Right lung (tissue), 2 donors: ENCODE measurements at regions not wholly inside any gene's neighbourhood (a gene's known extent, or its start where the extent isn't known, plus 50 kb on each side); places are given as distances from the start of the nearest gene placed in this dataset.
A peak's percentile ranks its signal among the peaks of the same experiment; 100 is the strongest.
"Not testable (repeated sequence)": the region's sequence is repeated elsewhere in the genome, so short reads cannot be mapped to it uniquely, and the experiment has no call there.

Experiments
- DNase-seq, 2 donors: peaks; one replicate each; pipeline ENCODE4 v3.0.0-alpha.2; 2013

DNA sequence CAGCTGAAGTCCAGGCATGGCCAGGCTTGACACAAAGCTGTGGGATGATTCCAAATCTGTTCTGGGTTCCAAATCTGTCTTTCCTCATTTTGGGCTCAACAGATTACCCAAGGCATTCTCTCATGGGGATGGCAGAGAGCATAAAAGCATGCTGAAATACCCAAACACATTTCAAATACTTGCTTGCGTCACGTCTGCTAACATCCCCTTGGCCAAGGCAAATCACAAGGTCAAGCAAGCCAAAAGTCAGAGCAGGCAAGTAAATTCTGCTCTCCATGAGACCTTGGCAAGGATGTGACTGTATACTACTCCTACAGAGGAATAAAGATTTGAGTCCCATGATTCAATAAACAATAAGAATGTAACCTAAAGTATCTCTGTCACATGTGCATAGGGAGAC lies 306.7 kb downstream of the EPB41L4A start:
- no peak for DNase-seq

DNA sequence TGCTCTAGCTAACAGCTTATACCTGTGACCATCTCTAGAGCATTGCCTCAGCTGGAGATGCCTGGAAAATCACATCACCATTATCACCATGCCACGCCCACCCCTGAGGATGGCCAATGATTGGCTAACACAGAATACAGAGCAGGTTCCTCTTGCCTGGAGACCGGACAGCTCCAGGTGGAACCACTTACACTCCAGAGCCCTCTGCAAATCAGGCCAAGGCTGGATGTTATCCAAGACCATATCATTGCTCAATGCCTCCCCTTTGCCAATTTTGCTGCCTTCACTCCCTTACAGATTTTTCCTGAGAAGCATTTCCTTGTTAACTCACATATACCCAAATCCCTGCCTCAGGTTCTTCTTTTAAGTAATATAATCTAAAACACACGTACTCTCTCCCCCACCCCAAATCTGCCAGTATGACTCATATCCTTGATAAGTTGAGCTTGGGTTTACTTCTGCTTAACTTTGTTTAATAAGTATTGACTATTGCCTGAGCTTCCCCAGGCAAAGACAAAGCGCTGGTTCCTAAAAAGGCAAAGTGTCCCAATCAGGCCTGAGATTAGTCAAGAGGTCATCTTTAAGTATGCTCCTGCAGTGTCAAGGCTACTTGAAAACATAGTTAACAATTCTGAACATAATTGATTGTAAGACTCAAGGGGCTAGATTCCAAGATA lies 309.6 kb downstream of the EPB41L4A start:
- peak; percentile 80 to 83 for DNase-seq

DNA sequence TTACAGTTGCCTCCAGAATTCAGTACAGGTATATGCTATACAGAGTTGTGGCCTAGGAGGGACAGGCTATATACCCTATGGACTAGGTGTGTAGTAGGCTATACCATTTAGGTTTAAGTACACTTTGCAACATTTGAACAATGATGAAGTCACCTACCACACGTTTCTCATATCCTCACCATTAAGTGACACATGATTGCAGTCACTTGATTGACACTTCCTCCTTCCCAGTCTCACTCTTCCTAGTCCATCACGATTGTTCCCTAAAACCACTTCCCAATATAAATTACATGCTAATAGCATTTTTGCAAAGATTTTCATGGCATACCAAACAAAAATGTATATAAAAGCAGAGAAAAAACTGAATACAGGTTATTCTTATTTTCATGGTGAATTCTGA lies 312.2 kb downstream of the EPB41L4A start:
- DNase-seq = no peak

DNA sequence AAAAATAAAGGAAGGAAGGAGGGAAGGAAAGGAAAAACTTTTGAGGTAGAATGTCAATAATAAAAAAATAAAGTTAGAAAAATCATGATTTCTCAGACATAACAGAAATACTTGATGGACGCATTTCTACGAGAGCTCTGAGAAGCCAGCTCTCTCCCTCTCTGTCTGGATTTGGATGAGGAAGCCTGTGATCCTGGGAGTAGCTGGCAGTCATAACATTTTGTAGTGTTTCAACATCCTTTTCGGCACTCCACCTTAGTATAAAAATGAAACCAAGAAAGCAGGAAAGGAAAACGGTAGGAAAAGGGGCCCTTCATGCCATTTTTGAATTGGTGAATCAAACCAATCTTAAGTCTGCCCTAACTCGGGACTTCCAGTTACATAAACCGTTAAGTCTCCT lies 321.3 kb downstream of the EPB41L4A start:
- DNase-seq = no peak

DNA sequence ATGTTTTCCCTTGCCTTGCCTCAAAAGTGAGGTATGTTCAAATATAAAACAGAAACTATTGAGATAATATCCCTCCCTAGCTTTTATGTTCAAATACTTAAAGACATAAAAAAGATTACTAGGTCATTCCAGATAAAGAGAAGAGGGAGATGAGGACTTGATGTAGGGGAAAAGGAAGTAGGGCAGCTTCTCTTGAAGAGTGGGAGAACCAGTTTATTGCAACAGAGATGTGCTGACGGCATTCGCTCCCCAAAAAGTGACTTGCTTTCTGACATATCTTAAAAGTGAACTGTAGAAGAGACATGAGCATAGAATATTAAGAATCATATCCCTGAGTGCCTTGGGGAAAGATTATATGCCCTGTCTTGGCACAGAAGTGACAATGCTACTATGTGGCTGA lies 330.2 kb upstream of the NREP start:
- no peak for DNase-seq

DNA sequence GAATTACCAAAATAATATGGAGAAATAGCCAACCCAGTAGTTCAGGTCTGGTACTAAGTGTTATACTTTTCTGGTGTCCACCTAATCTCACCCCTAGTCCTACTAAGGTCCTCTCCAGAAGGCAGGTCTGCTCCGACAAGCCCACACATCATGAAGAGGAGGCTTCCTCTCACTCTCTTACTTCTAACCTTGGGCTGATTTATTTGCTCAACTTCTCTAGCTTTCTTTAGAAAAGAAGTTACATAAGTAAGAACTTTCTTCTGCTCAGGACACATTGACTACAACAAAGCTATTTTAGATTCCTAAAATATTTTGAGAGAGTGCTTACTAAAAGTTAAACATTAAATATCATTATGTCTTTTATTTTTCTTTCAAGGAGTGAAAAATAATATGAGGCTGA lies 329.7 kb upstream of the NREP start:
- DNase-seq = no peak

DNA sequence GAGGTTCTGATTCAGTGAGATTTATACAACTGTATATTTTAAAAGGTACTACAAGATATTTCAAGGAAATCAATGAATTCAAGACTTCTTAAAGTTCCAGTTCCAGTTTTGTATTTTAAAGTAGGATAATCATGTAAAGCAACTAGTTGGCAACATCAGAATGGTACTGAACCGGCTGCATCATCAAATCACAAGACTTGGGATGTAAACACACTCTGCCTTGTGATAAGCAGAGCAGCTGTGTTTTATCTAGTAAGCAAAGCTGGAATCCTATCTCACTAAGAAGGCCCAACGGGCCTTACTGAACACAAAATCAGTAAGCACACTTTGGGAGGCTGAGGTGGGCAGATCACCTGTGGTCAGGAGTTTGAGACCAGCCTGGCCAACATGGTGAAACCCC lies 327.2 kb upstream of the NREP start:
- DNase-seq = peak; percentile 34 to 52

DNA sequence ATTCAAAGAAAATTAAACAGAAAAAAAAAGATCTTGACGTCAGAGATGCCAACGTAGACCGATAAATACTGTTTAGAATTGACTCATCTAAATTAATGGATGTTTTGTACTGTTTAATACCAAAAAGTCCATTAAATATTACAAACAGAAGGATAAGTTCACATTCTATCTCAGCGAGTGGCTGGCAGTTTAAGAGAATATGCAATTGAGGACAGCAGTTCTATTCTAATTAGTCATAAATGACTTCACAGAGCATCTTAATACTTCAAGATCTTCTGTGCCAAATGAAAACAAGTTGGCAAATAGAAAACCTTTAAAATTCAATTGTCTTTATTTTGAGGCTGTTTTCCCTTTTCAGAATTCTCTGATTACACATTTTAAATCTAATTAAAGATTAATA lies 326.6 kb upstream of the NREP start:
- no peak for DNase-seq

DNA sequence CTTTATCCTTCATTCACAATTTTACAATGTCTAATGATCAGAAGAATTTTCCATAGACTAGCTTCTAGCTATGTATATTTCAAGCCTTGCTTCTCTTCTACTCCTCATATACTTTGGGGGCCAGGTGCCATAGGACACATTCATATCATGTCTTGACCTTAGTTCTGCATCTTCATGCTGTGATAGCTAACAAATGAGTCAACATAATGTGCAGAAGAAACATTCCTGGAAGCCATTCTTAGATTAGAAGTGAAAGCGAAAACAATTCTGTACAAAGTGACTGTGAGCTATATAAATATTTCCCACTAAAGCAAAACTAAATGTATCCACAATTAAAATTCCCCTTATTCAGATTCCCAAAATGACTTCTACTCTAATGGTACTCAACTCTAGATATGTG lies 320.2 kb upstream of the NREP start:
- no peak for DNase-seq

DNA sequence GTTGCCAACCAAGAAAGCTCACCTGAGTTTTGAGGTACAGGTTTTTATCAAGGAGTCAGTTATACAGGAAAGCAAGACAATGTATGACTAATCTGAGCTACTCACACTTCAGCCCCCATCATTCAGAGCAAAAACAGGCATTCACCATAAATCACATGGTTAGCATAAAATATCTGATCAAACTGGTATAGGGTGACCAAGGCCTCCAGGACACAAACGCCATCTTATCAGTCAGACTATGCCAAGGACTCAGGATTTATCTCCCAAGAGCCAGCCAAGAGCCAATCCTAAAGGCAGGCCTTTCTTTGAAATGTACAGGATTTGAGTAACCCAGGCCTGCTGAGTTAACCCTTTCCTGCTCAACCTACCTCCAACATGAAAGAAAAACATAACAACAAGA lies 313.0 kb upstream of the NREP start:
- no peak for DNase-seq

DNA sequence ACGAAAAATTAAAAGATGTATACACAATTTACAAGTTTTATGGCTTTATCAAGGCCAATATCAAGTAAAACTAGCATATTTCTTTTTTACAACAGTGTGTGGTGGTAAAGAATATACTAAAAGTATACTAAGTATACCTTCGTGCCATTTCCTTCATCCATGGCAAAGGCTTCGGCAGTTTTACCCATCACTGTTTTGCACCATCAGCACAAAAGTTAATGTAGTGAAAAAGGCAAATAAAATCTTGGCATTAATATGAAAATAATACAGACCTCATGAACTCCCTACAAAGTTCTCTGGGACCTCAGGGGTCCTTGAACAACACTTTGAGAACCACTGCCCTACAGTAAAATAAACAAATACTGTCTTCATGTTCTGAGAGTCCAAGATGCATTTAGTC lies 312.3 kb upstream of the NREP start:
- no peak for DNase-seq

DNA sequence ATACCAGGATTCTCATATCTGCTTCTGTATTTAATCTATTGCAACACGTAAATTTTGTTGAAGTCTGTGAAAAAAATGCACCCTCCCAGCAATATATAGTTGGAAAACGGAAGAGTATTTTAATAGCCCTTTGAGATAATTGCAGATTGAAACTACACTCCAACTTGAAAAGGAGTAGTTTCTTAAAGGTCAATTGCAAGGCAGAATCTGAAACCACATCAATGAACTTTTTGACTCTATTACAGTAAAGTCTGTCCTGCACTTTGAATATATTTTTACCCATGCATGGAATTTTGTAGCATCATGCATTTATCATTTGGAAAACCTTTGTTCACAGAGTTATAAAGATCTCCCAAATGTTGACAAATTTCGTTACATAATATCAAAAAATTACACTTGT lies 311.6 kb upstream of the NREP start:
- DNase-seq = no peak

DNA sequence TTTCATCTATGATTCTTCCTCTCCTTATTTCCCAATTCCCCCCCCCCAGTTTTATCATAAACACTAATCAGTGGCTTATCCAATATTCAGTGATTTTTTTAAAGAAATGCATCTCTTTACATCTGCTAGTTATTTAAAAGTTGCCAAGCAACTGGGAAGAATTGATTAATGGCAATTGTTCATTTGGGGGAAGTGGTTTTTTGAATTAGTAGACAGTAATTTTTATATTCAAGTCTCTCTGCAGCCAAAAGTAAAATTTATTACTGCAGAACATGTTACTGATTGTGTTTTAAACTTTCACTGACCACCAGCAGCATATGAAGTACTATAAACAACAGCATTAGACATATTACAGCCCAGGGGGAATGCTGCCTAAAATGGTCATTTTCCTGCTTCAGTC lies 308.8 kb upstream of the NREP start:
- no peak for DNase-seq

DNA sequence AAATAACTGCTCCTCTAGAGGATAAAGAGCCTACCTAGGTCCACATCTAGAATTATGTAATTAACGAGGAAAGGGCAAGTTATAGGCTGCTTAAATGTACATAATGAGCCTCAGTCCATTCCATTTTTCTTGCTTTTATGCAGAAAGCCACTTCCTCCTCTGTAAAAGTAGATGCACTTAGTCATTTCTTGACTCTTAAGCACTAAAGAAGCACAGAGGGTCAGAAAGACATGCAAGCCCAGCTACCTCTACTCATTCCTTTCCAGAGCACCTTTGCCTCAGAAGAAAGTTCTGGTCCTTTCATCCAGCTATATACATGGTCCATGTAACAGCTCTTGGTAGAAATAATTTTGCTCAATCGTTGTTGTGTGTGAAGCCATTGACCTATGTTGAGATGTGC lies 308.0 kb upstream of the NREP start:
- no peak for DNase-seq

DNA sequence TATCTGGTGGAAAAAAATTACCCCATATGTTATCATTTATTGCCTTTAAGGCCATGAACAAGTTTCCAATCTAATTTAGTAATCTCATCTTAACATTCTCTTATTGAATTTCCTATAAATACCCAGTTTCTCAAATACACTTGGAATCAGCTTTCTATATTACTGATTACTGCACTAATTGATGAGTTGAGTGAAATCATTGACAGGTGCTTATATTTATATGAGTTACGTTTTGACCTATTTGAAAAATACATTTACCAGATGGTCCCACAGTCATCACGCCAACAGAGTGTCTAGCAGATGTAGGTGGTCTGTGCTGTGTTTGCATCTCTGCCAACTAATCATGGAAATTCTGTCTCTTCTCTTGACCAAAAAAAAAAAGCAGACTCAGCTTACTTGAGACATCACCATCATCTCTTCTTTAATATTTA lies 307.3 kb upstream of the NREP start:
- DNase-seq = no peak

DNA sequence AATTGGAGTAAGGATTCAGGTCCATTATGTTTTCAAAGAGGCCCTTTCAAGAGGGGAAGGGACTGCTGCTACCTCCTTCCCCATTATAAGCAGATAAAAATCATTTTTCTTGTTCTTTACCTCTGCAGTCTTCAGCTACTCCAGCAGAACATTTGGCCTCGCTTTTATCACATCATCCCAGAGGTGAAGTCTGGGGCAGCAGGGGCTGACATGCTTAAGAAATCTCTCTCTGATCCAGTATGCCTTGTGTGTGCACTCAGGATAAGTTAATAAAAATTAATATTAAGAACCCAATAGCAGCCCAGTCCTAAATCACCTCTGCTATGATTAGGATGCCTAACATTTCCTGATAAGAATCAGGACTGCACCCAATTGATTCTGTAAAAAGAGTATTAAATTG lies 306.9 kb upstream of the NREP start:
- DNase-seq = no peak

DNA sequence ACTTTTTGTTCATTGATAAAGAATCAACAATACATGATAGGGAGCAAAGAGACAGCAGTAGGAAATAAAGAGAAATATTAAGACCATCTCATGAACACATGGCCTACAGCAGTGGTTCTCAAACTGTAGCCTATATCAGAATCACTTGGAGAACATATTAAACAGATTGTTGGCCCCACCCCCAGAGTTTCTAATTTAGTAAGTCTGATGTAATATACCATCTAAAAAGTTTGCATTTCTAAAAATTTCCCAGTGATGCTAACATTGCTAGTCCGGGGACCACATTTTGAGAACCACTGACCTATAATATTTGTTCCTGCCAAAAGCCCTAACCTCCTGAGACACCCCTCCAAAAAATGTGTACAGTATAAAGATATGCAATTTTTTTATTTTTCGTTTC lies 306.2 kb upstream of the NREP start:
- DNase-seq = no peak

DNA sequence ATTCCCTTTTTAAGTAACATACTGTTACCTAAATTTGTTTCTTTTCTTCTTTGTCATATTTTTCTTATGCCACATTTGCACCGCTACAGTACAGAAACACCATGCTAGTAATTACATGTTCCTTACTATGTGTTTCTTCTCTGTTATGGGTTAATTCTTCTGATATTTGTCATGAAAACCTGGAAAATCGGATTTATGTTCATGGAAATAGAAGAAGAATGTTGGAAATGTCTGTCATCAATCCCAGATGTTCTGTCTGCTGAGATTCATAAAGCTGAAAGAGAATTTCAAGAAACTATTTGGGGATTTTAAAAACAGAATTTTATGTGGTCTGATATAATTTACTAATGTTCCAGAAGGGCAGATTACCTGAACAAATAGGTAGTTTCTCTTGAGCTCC lies 305.2 kb upstream of the NREP start:
- DNase-seq = no peak

DNA sequence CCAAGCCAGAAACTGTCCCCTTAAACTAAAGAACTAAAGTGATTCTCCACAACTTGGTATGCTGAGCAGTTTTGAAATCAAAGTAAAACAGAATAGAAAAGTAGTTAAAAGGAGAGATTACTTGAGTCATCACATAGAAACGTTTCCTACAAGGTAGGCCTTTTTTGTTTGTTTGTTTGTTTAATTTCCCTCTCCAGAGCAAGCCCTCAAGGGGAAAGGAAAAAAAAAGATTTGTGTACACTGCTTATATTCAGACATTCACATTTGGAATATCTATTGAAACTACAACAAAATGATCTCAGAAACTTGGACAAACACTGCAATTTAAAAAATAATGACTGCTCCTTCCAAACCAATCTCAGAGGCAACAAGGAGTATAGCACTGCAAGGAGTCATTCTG lies 304.7 kb upstream of the NREP start:
- DNase-seq = no peak

DNA sequence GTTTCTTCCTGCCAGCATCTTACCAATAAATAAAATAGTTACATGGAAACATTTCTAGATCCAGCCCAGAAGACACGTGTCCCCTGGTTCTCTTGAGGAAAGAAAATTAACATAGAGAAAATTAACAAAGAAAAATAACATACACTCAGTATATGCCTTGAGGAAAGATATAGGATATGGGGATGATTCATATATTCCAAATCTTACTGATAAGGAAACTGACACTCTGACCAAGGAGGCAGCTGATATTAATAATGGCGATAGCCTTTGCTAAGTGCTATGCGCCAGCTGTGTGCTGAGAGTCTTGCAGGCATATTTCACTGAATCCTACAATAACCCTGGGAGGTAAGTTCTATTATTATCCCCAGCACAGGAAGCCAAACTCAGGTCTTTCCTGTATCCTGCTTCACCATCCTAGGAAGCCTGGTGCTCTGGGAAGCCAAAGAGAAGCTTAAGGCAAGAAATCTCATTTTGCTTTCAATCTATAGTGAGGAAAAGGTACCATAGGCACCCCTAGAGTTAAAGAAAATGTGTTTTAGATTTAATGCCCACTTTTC lies 302.7 kb upstream of the NREP start:
- no peak for DNase-seq

DNA sequence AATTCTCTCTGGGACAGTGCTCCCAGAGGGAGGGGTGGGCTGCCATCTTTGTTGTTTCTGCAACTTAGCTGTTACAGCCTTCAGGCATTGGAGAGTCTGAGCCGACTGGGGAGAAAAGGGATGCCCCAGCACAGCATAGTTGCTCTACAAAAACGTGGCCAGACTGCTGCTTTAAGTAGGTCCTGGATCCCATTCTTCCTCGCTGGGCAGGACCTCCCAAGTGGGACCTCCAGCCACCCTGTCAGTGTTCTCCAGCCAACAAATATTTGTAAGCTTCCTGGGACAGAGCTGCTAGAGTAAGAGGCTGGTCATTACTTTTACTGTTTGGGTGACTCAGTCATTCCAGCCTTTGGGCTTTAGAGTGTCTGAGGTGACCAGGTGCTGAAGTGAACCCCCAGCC lies 292.7 kb upstream of the NREP start:
- no peak for DNase-seq

DNA sequence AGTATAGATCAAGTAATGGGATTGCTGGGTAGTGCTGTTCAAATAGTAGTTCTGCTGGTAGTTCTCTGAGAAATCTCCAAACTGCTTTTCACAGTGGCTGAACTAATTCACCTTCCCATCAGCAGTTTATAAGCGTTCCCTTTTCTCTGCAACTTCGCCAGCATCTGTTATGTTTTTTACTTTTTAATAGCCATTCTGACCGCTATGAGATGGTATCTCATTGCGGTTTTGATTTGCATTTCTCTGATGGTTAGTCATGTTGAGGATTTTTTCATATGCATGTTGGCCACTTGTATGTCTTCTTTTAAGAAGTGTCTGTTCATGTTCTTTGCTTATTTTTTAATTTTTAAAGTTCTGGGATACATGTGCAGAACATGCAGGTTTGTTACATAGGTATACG lies 279.2 kb upstream of the NREP start:
- no peak for DNase-seq

DNA sequence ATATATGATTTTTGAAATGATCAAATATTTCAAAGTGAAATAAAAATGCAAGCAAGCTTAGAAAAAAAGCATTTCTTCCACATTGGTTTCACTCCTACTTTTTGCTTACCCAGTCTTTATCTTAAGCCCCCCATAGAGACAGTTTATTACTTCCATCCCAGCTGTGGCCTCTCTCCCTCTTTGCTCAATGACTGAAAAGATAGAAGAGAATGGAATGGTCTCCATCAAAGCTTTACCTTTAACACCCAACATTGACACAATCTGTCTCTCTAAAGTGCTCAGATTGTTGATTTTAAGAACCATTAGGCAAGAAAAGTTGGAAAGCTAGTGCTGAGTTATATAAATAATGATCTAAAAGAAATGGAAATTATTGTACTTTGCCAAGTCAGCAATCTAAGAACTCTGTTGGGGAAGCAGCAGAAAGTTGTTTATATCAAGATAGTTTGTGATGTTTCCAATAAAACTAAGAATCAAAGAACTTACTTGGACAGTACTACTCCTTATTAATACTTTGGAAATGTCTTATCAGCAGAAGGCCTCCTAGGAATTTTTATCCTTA lies 277.5 kb upstream of the NREP start:
- peak; percentile 31 to 53 for DNase-seq

DNA sequence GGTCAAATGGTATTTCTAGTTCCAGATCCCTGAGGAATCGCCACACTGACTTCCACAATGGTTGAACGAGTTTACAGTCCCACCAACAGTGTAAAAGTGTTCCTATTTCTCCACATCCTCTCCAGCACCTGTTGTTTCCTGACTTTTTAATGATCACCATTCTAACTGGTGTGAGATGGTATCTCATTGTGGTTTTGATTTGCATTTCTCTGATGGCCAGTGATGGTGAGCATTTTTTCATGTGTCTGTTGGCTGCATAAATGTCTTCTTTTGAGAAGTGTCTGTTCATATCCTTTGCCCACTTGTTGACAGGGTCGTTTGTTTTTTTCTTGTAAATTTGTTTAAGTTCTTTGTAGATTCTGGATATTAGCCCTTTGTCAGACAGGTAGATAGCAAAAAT lies 269.9 kb upstream of the NREP start:
- not testable (repeated sequence) for DNase-seq
